Fibroblast of lung (primary cell): ENCODE measurements at regions not wholly inside any gene's neighbourhood (a gene's known extent, or its start where the extent isn't known, plus 50 kb on each side); places are given as distances from the start of the nearest gene placed in this dataset.

Experiments
- DNase-seq, 2 donors: peaks; one replicate each; pipeline versions ENCODE4 v3.0.0 to v3.0.0-alpha.2; 2010; ENCODE audit warnings: low read depth in 2 of 2
- H2AFZ ChIP-seq: 2 replicates; pipeline ENCODE4 v1.5.1; 2012; ENCODE audit warnings: low read length, control low read depth, inconsistent platforms
- H3K27ac ChIP-seq: 2 replicates; pipeline ENCODE4 v1.5.1; 2011; ENCODE audit warnings: low read length, control low read depth; ENCODE audit not compliant: insufficient read depth
- H3K27me3 ChIP-seq: 2 replicates; pipeline ENCODE4 v1.5.1; 2011; ENCODE audit warnings: mild to moderate bottlenecking, low read length; ENCODE audit not compliant: control insufficient read depth, insufficient read depth
- H3K36me3 ChIP-seq: 2 replicates; pipeline ENCODE4 v1.5.1; 2011; ENCODE audit warnings: low read length; ENCODE audit not compliant: control insufficient read depth, insufficient read depth
- H3K4me1 ChIP-seq: 2 replicates; pipeline ENCODE4 v1.5.1; 2011; ENCODE audit warnings: low read length; ENCODE audit not compliant: control insufficient read depth, insufficient read depth; ENCODE audit errors: extremely low read depth
- H3K4me2 ChIP-seq: 2 replicates; pipeline ENCODE4 v1.5.1; 2011; ENCODE audit warnings: low read length, control low read depth; ENCODE audit not compliant: insufficient read depth; ENCODE audit errors: extremely low read depth
- H3K4me3 ChIP-seq, 4 experiments: fragments of 200-600 bp in 1 of 4; sonication (generic) in 1 of 4; replicated peaks in 1 of 4; 2 replicates each; pipeline ENCODE4 v1.5.1; 2011 to 2016; ENCODE audit warnings: low read length in 4 of 4, low read depth in 3 of 4, mild to moderate bottlenecking in 3 of 4, control low read depth in 2 of 4, inconsistent platforms in 1 of 4, mixed read lengths in 1 of 4; ENCODE audit not compliant: insufficient read depth in 1 of 4; ENCODE audit errors: control extremely low read depth in 1 of 4
- H3K79me2 ChIP-seq: 2 replicates; pipeline ENCODE4 v1.5.1; 2012; ENCODE audit warnings: mild to moderate bottlenecking, low read length, inconsistent platforms; ENCODE audit not compliant: control insufficient read depth, insufficient read depth
- H3K9ac ChIP-seq: 2 replicates; pipeline ENCODE4 v1.5.1; 2011; ENCODE audit warnings: mild to moderate bottlenecking, low read length, control low read depth; ENCODE audit not compliant: insufficient read depth
- H3K9me3 ChIP-seq: 2 replicates; pipeline ENCODE4 v1.5.1; 2012; ENCODE audit warnings: low read depth, low read length; ENCODE audit not compliant: control insufficient read depth, insufficient read depth
- H4K20me1 ChIP-seq: 2 replicates; pipeline ENCODE4 v1.5.1; 2011; ENCODE audit warnings: low read length; ENCODE audit not compliant: control insufficient read depth, insufficient read depth; ENCODE audit errors: extremely low read depth
- CTCF ChIP-seq, 2 donors: IDR thresholded peaks in 1 of 2; conservative IDR thresholded peaks in 1 of 2; 1 replicate in 1 of 2; 2 replicates in 1 of 2; pipeline ENCODE4 v1.5.1; 2011 to 2012; ENCODE audit warnings: low read length in 2 of 2, control low read depth in 1 of 2, inconsistent platforms in 1 of 2, low read depth in 1 of 2, mild to moderate bottlenecking in 1 of 2
- EZH2 ChIP-seq: IDR thresholded peaks from 2 replicates; pipeline ENCODE4 v1.5.1; 2012; ENCODE audit warnings: low read length, control low read depth, mild to moderate bottlenecking; ENCODE audit errors: missing control alignments

- Histone ChIP-seq H3K9me3 (no peaks in the 10 kb centered on the region), H3K27me3 (no peaks in the 10 kb centered on the region), H3K9ac (no peak overlapping the region), H3K36me3 (no peaks in the 10 kb centered on the region), H4K20me1 (no peaks in the 10 kb centered on the region), H3K4me2 (peak overlapping the region; percentile 13), H3K27ac (no peak overlapping the region), H3K4me1 (no peaks in the 10 kb centered on the region), H3K79me2 (no peaks in the 10 kb centered on the region), H2AFZ (peak overlapping the region; percentile 32), H3K4me3 (no peak overlapping the region)
- TF ChIP-seq CTCF (conservative IDR thresholded peaks at IDR 0.05 in 1 of 2, IDR thresholded peaks at IDR 0.05 in 1 of 2; ENCODE audit: low read depth in 1 of 2, low read length in 2 of 2) = no peak
- no peak for TF ChIP-seq EZH2
- DNase-seq = no peak
Observed at GRCh38 chr3:109944836-109945235, 607.5 kb upstream of the DPPA4 start.

- no peaks in the 10 kb centered on the region for H3K9me3 ChIP-seq
- H3K27me3 ChIP-seq = no peaks in the 10 kb centered on the region
- H3K36me3 ChIP-seq = no peaks in the 10 kb centered on the region
- H3K4me2 ChIP-seq = no peak overlapping the region
- no peak for TF ChIP-seq EZH2
- TF ChIP-seq CTCF (conservative IDR thresholded peaks at IDR 0.05 in 1 of 2, IDR thresholded peaks at IDR 0.05 in 1 of 2; ENCODE audit: low read depth in 1 of 2, low read length in 2 of 2) = no peak
- no peak overlapping the region for H3K4me3 ChIP-seq
- H4K20me1 ChIP-seq = no peaks in the 10 kb centered on the region
- no peak overlapping the region for H3K9ac ChIP-seq
- no peak overlapping the region for H2AFZ ChIP-seq
- DNase-seq = peak in 1 of 2 donors; percentile 38
- no peaks in the 10 kb centered on the region for H3K79me2 ChIP-seq
- H3K27ac ChIP-seq = no peak overlapping the region
- no peaks in the 10 kb centered on the region for H3K4me1 ChIP-seq
Observed at GRCh38 chr3:109952924-109953323, 615.6 kb upstream of the DPPA4 start.

DNA sequence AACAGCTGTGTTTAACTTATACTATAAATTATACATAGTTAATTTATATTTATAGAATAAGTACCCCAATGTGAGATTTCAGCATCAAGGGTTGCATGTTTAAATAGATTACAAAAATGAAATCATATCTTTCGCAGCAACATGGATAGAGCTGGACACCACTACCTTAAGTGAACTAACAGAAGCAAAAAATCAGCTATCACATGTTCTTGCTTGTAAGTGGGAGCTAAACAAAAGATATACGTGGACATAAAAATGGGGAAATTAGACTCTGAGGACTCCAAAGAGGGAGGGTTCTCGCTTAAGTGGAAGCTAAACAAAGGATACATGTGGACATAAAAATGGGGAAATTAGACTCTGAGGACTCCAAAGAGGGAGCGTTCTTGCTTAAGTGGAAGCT is 626.5 kb upstream of the DPPA4 start:
- Histone ChIP-seq H3K36me3 (no peaks in the 10 kb centered on the region), H3K9ac (no peak overlapping the region), H3K4me3 (no peak overlapping the region), H3K27ac (no peak overlapping the region), H3K9me3 (no peaks in the 10 kb centered on the region), H2AFZ (no peak overlapping the region), H3K79me2 (no peaks in the 10 kb centered on the region), H4K20me1 (no peaks in the 10 kb centered on the region), H3K4me2 (no peak overlapping the region), H3K27me3 (no peaks in the 10 kb centered on the region), H3K4me1 (no peaks in the 10 kb centered on the region)
- peak in 1 of 2 donors; percentile 28 for DNase-seq
- TF ChIP-seq EZH2 (no peak), CTCF (conservative IDR thresholded peaks at IDR 0.05 in 1 of 2, IDR thresholded peaks at IDR 0.05 in 1 of 2; ENCODE audit: low read depth in 1 of 2, low read length in 2 of 2) (no peak)
